ENCODE measurements at regions not wholly inside any gene's neighbourhood (a gene's known extent, or its start where the extent isn't known, plus 50 kb on each side); places are given as distances from the start of the nearest gene placed in this dataset.
"Not testable (repeated sequence)": the region's sequence is repeated elsewhere in the genome, so short reads cannot be mapped to it uniquely, and the experiment has no call there.

- DNase-seq (ENCODE audit: low read depth in 2 of 2), result no peak
Measured at GRCh38 chr12:3420693-3421092, 70.3 kb upstream of the PRMT8 start.

- no peak for DNase-seq (ENCODE audit: low read depth in 2 of 2)
Measured at GRCh38 chr12:3421191-3421978, 69.6 kb upstream of the PRMT8 start.

- DNase-seq (ENCODE audit: low read depth in 2 of 2), result not testable (repeated sequence)
Measured at GRCh38 chr12:3424796-3425195, 66.2 kb upstream of the PRMT8 start.

GRCh38 chr12:3427956-3428355, 63.0 kb upstream of the PRMT8 start:
- no peak for DNase-seq (ENCODE audit: low read depth in 2 of 2)

- DNase-seq (ENCODE audit: low read depth in 2 of 2), result no peak
Measured at GRCh38 chr12:3428631-3429030, 62.4 kb upstream of the PRMT8 start.

- DNase-seq (ENCODE audit: low read depth in 2 of 2), result not testable (repeated sequence)
Measured at GRCh38 chr12:3429523-3429922, 61.5 kb upstream of the PRMT8 start.

- no peak for DNase-seq (ENCODE audit: low read depth in 2 of 2)
Measured at GRCh38 chr12:3431686-3432085, 59.3 kb upstream of the PRMT8 start.

- no peak for DNase-seq (ENCODE audit: low read depth in 2 of 2)
Measured at GRCh38 chr12:3432176-3432742, 58.7 kb upstream of the PRMT8 start.

- no peak for DNase-seq (ENCODE audit: low read depth in 2 of 2)
Measured at GRCh38 chr12:3432868-3433267, 58.1 kb upstream of the PRMT8 start.

- no peak for DNase-seq (ENCODE audit: low read depth in 2 of 2)
Measured at GRCh38 chr12:3436461-3437065, 54.4 kb upstream of the PRMT8 start.

GRCh38 chr12:3437986-3438385, 53.0 kb upstream of the PRMT8 start:
- DNase-seq (ENCODE audit: low read depth in 2 of 2), result no peak

- DNase-seq (ENCODE audit: low read depth in 2 of 2), result no peak
Measured at GRCh38 chr12:3438401-3438800, 52.6 kb upstream of the PRMT8 start.

Measured in fibroblast of skin of left biceps (primary cell).